HCT116 (cell line): ENCODE measurements at regions not wholly inside any gene's neighbourhood (a gene's known extent, or its start where the extent isn't known, plus 50 kb on each side); places are given as distances from the start of the nearest gene placed in this dataset.

ENCODE experiments used
- ATAC-seq: fragments of 200-7000 bp; cut with Tn5 transposase; 2 replicates; pipeline ENCODE4 v1.9.1; 2020; ENCODE audit warnings: mild to moderate bottlenecking, moderate library complexity
- BruUV-seq: library from RNA; stranded (reverse); fragments of 400-500 nt; replicated peaks from 2 replicates; lab custom pipeline; 2021; lab: Mats Ljungman, UMichigan
- CTCF ChIA-PET: fragments of 300-600 bp; sonication (Branson Sonifier 250); formaldehyde crosslinking; loops from one replicate; lab custom pipeline; 2021; ENCODE audit warnings: antibody characterized with exemption; lab: Charles Lee
- POLR2A ChIA-PET: fragments of 300-600, 350-600 bp; sonication (Branson Sonifier 250); formaldehyde crosslinking; loops from one replicate; lab custom pipeline; 2021; ENCODE audit warnings: antibody characterized with exemption; lab: Charles Lee
- RAD21 ChIA-PET, 2 experiments: fragments of 300-600 bp; sonication (Branson Sonifier 250); formaldehyde crosslinking; loops; one replicate each; lab custom pipeline; 2023; ENCODE audit warnings: low total read pairs in 2 of 2; ENCODE audit not compliant: uncharacterized antibody in 2 of 2, unreplicated experiment in 2 of 2, low non-redundant PET in 1 of 2; lab: Charles Lee
- DNase-seq: peaks from one replicate; pipeline ENCODE4 v3.0.0-alpha.2; 2010; ENCODE audit warnings: low read depth, low spot score
- H2AFZ ChIP-seq: fragments of 200-600 bp; shearing (Covaris generic), sonication (generic); 2 replicates; pipeline ENCODE4 v1.6.1; 2017; ENCODE audit warnings: low read depth, mixed run types, mixed read lengths, antibody characterized with exemption, low read length; ENCODE audit not compliant: poor library complexity, severe bottlenecking
- H3K27ac ChIP-seq: 2 replicates; pipeline ENCODE4 v1.5.1; 2012; ENCODE audit warnings: low read depth, low read length
- H3K27me3 ChIP-seq: fragments of 200-600 bp; sonication (generic); 2 replicates; pipeline ENCODE4 v1.6.1; 2016; ENCODE audit warnings: mixed run types, low read length, mixed read lengths; ENCODE audit not compliant: insufficient read depth
- H3K36me3 ChIP-seq, 2 experiments: fragments of 200-500 bp in 1 of 2; fragments of 200-600 bp in 1 of 2; sonication (Bioruptor generic) in 1 of 2; sonication (generic) in 1 of 2; 2 replicates each; pipeline versions ENCODE4 v1.5.1 to v1.6.1; 2014 to 2016; ENCODE audit warnings: low read length in 2 of 2, inconsistent platforms in 1 of 2, mixed read lengths in 1 of 2, mixed run types in 1 of 2; ENCODE audit not compliant: insufficient read depth in 2 of 2, control insufficient read depth in 1 of 2
- H3K4me1 ChIP-seq, 2 experiments: fragments of 200-600 bp in 1 of 2; sonication (generic) in 1 of 2; 2 replicates each; pipeline versions ENCODE4 v1.5.1 to v1.6.1; 2012 to 2017; ENCODE audit warnings: low read length in 2 of 2, inconsistent platforms in 1 of 2, mild to moderate bottlenecking in 1 of 2, mixed read lengths in 1 of 2, mixed run types in 1 of 2, moderate library complexity in 1 of 2; ENCODE audit not compliant: insufficient read depth in 2 of 2, control insufficient read depth in 1 of 2
- H3K4me2 ChIP-seq: fragments of 200-600 bp; sonication (generic); 2 replicates; pipeline ENCODE4 v1.6.1; 2017; ENCODE audit warnings: mixed run types, low read length, mixed read lengths
- H3K4me3 ChIP-seq, 2 experiments: fragments of 200-600 bp in 1 of 2; sonication (generic) in 1 of 2; replicated peaks in 1 of 2; 2 replicates each; pipeline ENCODE4 v1.5.1; 2011 to 2016; ENCODE audit warnings: low read length in 2 of 2, control low read depth in 1 of 2, low read depth in 1 of 2, mild to moderate bottlenecking in 1 of 2, mixed read lengths in 1 of 2, mixed run types in 1 of 2
- H3K79me2 ChIP-seq: fragments of 200-600 bp; sonication (generic); 2 replicates; pipeline ENCODE4 v1.6.1; 2017; ENCODE audit warnings: mild to moderate bottlenecking, mixed run types, low read length, moderate library complexity, mixed read lengths; ENCODE audit not compliant: insufficient read depth
- H3K9ac ChIP-seq: fragments of 200-600 bp; sonication (generic); 2 replicates; pipeline ENCODE4 v1.6.1; 2016; ENCODE audit warnings: low read length, mixed read lengths
- H3K9me2 ChIP-seq: fragments of 200-600 bp; sonication (generic), shearing (Covaris generic); 2 replicates; pipeline ENCODE4 v1.6.1; 2017; ENCODE audit warnings: mixed run types, mild to moderate bottlenecking, moderate library complexity; ENCODE audit not compliant: insufficient read depth
- H3K9me3 ChIP-seq, 2 experiments: fragments of 200-500 bp in 1 of 2; fragments of 200-600 bp in 1 of 2; sonication (Bioruptor generic) in 1 of 2; sonication (generic) in 1 of 2; 2 replicates each; pipeline ENCODE4 v1.6.1; 2014 to 2017; ENCODE audit warnings: low read length in 2 of 2, mixed read lengths in 2 of 2, inconsistent platforms in 1 of 2, low read depth in 1 of 2, mild to moderate bottlenecking in 1 of 2, mixed run types in 1 of 2, moderate library complexity in 1 of 2; ENCODE audit not compliant: control insufficient read depth in 1 of 2, insufficient read depth in 1 of 2
- H4K20me1 ChIP-seq: fragments of 200-600 bp; sonication (generic), shearing (Covaris generic); 2 replicates; pipeline ENCODE4 v1.6.1; 2017; ENCODE audit warnings: mixed run types, mild to moderate bottlenecking, moderate library complexity; ENCODE audit not compliant: insufficient read depth
- ATF3 ChIP-seq: IDR thresholded peaks from 2 replicates; pipeline ENCODE4 v1.6.1; 2012
- CBX3 ChIP-seq: IDR thresholded peaks from 2 replicates; pipeline ENCODE4 v1.6.1; 2012; ENCODE audit warnings: low read depth
- CEBPB ChIP-seq: IDR thresholded peaks from 2 replicates; pipeline ENCODE4 v1.6.1; 2012; ENCODE audit warnings: low read depth
- CTCF ChIP-seq, 3 experiments: fragments of 200-600 bp in 1 of 3; sonication (generic) in 1 of 3; IDR thresholded peaks in 2 of 3; conservative IDR thresholded peaks in 1 of 3; 2 replicates each; pipeline ENCODE4 v1.5.1; 2012 to 2017; ENCODE audit warnings: low read depth in 2 of 3, low read length in 2 of 3, antibody characterized with exemption in 1 of 3, borderline replicate concordance in 1 of 3, control low read depth in 1 of 3, mild to moderate bottlenecking in 1 of 3, mixed read lengths in 1 of 3, mixed run types in 1 of 3, moderate library complexity in 1 of 3; ENCODE audit not compliant: insufficient read depth in 1 of 3
- EGR1 ChIP-seq: IDR thresholded peaks from 2 replicates; pipeline ENCODE4 v1.6.1; 2012; ENCODE audit warnings: low read depth
- ELF1 ChIP-seq: IDR thresholded peaks from 2 replicates; pipeline ENCODE4 v1.6.1; 2012; ENCODE audit warnings: low read depth, borderline replicate concordance
- EZH2 ChIP-seq: fragments of 200-600 bp; sonication (generic); IDR thresholded peaks from 2 replicates; pipeline ENCODE4 v1.6.1; 2017; ENCODE audit warnings: antibody characterized with exemption, mixed run types
- EZH2phosphoT487 ChIP-seq: fragments of 200-600 bp; IDR thresholded peaks from 2 replicates; pipeline ENCODE4 v1.6.1; 2018; ENCODE audit warnings: antibody characterized with exemption, borderline replicate concordance
- JUND ChIP-seq: IDR thresholded peaks from 2 replicates; pipeline ENCODE4 v1.6.1; 2012
- MAX ChIP-seq: IDR thresholded peaks from 2 replicates; pipeline ENCODE4 v1.6.1; 2012
- POLR2A ChIP-seq: IDR thresholded peaks from 2 replicates; pipeline ENCODE4 v1.7.0; 2011; ENCODE audit warnings: borderline replicate concordance; ENCODE audit not compliant: insufficient read depth, insufficient read length; ENCODE audit errors: extremely low read depth
- POLR2AphosphoS5 ChIP-seq: IDR thresholded peaks from 2 replicates; pipeline ENCODE4 v1.6.1; 2011; ENCODE audit warnings: mild to moderate bottlenecking, low read depth, low read length, moderate library complexity
- RAD21 ChIP-seq: IDR thresholded peaks from 2 replicates; pipeline ENCODE4 v1.6.1; 2012; ENCODE audit warnings: low read depth, mild to moderate bottlenecking
- REST ChIP-seq: IDR thresholded peaks from 2 replicates; pipeline ENCODE4 v1.6.1; 2012; ENCODE audit warnings: low read depth
- SP1 ChIP-seq: IDR thresholded peaks from 2 replicates; pipeline ENCODE4 v1.6.1; 2012; ENCODE audit warnings: low read depth
- SRF ChIP-seq: IDR thresholded peaks from 2 replicates; pipeline ENCODE4 v1.6.1; 2012; ENCODE audit warnings: low read depth
- TCF7L2 ChIP-seq: IDR thresholded peaks from 2 replicates; pipeline ENCODE4 v1.7.0; 2011; ENCODE audit warnings: borderline replicate concordance, inconsistent platforms; ENCODE audit not compliant: insufficient read depth, insufficient read length; ENCODE audit errors: extremely low read depth
- YY1 ChIP-seq: IDR thresholded peaks from 2 replicates; pipeline ENCODE4 v1.6.1; 2011; ENCODE audit warnings: low read length, low read depth, moderate library complexity, mild to moderate bottlenecking; ENCODE audit not compliant: insufficient replicate concordance; ENCODE audit errors: extremely low read depth
- ZFX ChIP-seq: fragments of 450-650 bp; IDR thresholded peaks from 2 replicates; pipeline ENCODE4 v1.6.1; 2017
- ZNF274 ChIP-seq: fragments of 200-500 bp; sonication (Bioruptor generic); IDR thresholded peaks from 2 replicates; pipeline ENCODE4 v1.6.1; 2014; ENCODE audit warnings: mild to moderate bottlenecking, low read depth, low read length, inconsistent platforms
- intact Hi-C: fragments of 100-400 bp; cut with micrococcal nuclease; formaldehyde crosslinking; loops from 2 replicates; pipeline ENCODE4 v1.10.0; 2022

- peaks cover 29% of the 10 kb centered on the region for H3K27me3 ChIP-seq
- H3K4me2 ChIP-seq = no peak overlapping the region
- ATAC-seq = no peak
Observed at GRCh38 chr18:24538414-24539264, 78.2 kb downstream of the HRH4 start.

More at GRCh38 chr18:24538414-24539264, 78.2 kb downstream of the HRH4 start:
- Histone ChIP-seq H3K4me1 (no peaks in the 10 kb centered on the region), H3K79me2 (no peaks in the 10 kb centered on the region), H4K20me1 (no peaks in the 10 kb centered on the region), H3K9me2 (no peaks in the 10 kb centered on the region), H3K27ac (no peak overlapping the region), H3K9me3 (no peaks in the 10 kb centered on the region), H3K36me3 (no peaks in the 10 kb centered on the region), H2AFZ (no peak overlapping the region), H3K4me3 (no peak overlapping the region)
- ChIA-PET RAD21 (no interaction called here), POLR2A (no interaction called here)
- DNase-seq = no peak
- BruUV-seq = no TSS peak
- no peak for TF ChIP-seq MAX
- no peak for TF ChIP-seq POLR2A
- TF ChIP-seq SP1 = no peak
- TF ChIP-seq SRF = no peak
- no peak for TF ChIP-seq CBX3
- no peak for TF ChIP-seq CTCF (IDR thresholded peaks at IDR 0.05 in 2 of 3, conservative IDR thresholded peaks at IDR 0.05 in 1 of 3; ENCODE audit: borderline replicate concordance in 1 of 3, insufficient read depth in 1 of 3, low read depth in 2 of 3, low read length in 2 of 3)
- no peak for TF ChIP-seq EGR1
- no peak for TF ChIP-seq RAD21
- TF ChIP-seq JUND = no peak
- no peak for TF ChIP-seq ZFX
- no peak for TF ChIP-seq ATF3
- TF ChIP-seq REST = no peak
- no peak for TF ChIP-seq EZH2
- TF ChIP-seq YY1 = no peak
- TF ChIP-seq ELF1 = no peak
- TF ChIP-seq ZNF274 = no peak
- no peak for TF ChIP-seq EZH2phosphoT487
- TF ChIP-seq POLR2AphosphoS5 = no peak
- TF ChIP-seq TCF7L2 = no peak
- no peak for TF ChIP-seq CEBPB
- TF ChIP-seq, all 23 proteins: peak for 0
- intact Hi-C loops = no loop called here
- CTCF ChIA-PET = no interaction called here
- no peak overlapping the region for H3K9ac ChIP-seq
